Lower lobe of right lung (tissue), 2 donors: ENCODE measurements at regions not wholly inside any gene's neighbourhood (a gene's known extent, or its start where the extent isn't known, plus 50 kb on each side); places are given as distances from the start of the nearest gene placed in this dataset.
"Not testable (repeated sequence)": the region's sequence is repeated elsewhere in the genome, so short reads cannot be mapped to it uniquely, and the experiment has no call there.

Source experiments
- ATAC-seq, 2 donors: fragments of 200-7000 bp; cut with Tn5 transposase; one replicate each; pipeline ENCODE4 v1.9.1; 2020 to 2022; ENCODE audit warnings: mild to moderate bottlenecking in 2 of 2, moderate library complexity in 2 of 2
- DNase-seq: peaks from one replicate; pipeline ENCODE4 v3.0.0-alpha.2; 2020
- H3K27ac ChIP-seq: fragments of 200-600 bp; one replicate; pipeline ENCODE4 v1.8.0; 2022
- H3K27me3 ChIP-seq: fragments of 200-600 bp; one replicate; pipeline ENCODE4 v1.8.0; 2022; ENCODE audit warnings: low read depth
- H3K36me3 ChIP-seq: fragments of 200-600 bp; one replicate; pipeline ENCODE4 v1.8.0; 2022; ENCODE audit warnings: mild to moderate bottlenecking
- H3K4me1 ChIP-seq: fragments of 200-600 bp; one replicate; pipeline ENCODE4 v1.8.0; 2022
- H3K4me3 ChIP-seq: fragments of 200-600 bp; one replicate; pipeline ENCODE4 v1.8.0; 2022; ENCODE audit warnings: mild to moderate bottlenecking
- H3K9me3 ChIP-seq: fragments of 200-600 bp; one replicate; pipeline ENCODE4 v1.8.0; 2022
- CTCF ChIP-seq: fragments of 200-600 bp; IDR thresholded peaks from one replicate; pipeline ENCODE4 v1.8.0; 2022; ENCODE audit warnings: antibody characterized with exemption, mild to moderate bottlenecking
- intact Hi-C: fragments of 100-400 bp; cut with DNase I; formaldehyde crosslinking; loops from one replicate; pipeline ENCODE4 v1.11.0; 2022
- donor health status: DM: no; HTN: yes; CAD: no; lungs with severe emphysema.

- Histone ChIP-seq H3K27ac (no peak overlapping the region), H3K4me1 (no peaks in the 10 kb centered on the region), H3K4me3 (no peak overlapping the region), H3K36me3 (no peaks in the 10 kb centered on the region), H3K27me3 (no peaks in the 10 kb centered on the region), H3K9me3 (no peaks in the 10 kb centered on the region)
- ATAC-seq (no peak), DNase-seq (no peak)
- intact Hi-C loops, result no loop called here
- no peak for TF ChIP-seq CTCF
Observed at GRCh38 chr16:79991969-79992368, 391.4 kb upstream of the MAF start.

- Histone ChIP-seq H3K27me3 (no peaks in the 10 kb centered on the region), H3K9me3 (no peaks in the 10 kb centered on the region), H3K4me1 (no peaks in the 10 kb centered on the region), H3K4me3 (no peak overlapping the region), H3K27ac (no peak overlapping the region), H3K36me3 (no peaks in the 10 kb centered on the region)
- ATAC-seq (no peak), DNase-seq (no peak)
- TF ChIP-seq CTCF, result no peak
- intact Hi-C loops, result no loop called here
Observed at GRCh38 chr16:79988721-79989220, 388.2 kb upstream of the MAF start.

GRCh38 chr16:79988089-79988488, 387.6 kb upstream of the MAF start:
- no peaks in the 10 kb centered on the region for H3K36me3 ChIP-seq
- no peaks in the 10 kb centered on the region for H3K9me3 ChIP-seq
- ATAC-seq (no peak), DNase-seq (no peak)
- intact Hi-C loops, result no loop called here
- no peak for TF ChIP-seq CTCF
- no peaks in the 10 kb centered on the region for H3K27me3 ChIP-seq
- H3K4me1 ChIP-seq, result no peaks in the 10 kb centered on the region
- H3K4me3 ChIP-seq, result no peak overlapping the region
- H3K27ac ChIP-seq, result no peak overlapping the region

GRCh38 chr16:79986352-79986751, 385.8 kb upstream of the MAF start:
- no peak for ATAC-seq

GRCh38 chr16:79985606-79986005, 385.1 kb upstream of the MAF start:
- intact Hi-C loops, result no loop called here
- H3K27me3 ChIP-seq, result no peaks in the 10 kb centered on the region

More at GRCh38 chr16:79986352-79986751, 385.8 kb upstream of the MAF start:
- DNase-seq, result no peak
- H3K36me3 ChIP-seq, result no peaks in the 10 kb centered on the region
- H3K9me3 ChIP-seq, result no peaks in the 10 kb centered on the region
- no peaks in the 10 kb centered on the region for H3K27me3 ChIP-seq
- H3K4me1 ChIP-seq, result no peaks in the 10 kb centered on the region
- no peak for TF ChIP-seq CTCF
- no peak overlapping the region for H3K27ac ChIP-seq
- no peak overlapping the region for H3K4me3 ChIP-seq
- intact Hi-C loops, result no loop called here

GRCh38 chr16:79984149-79984548, 383.6 kb upstream of the MAF start:
- H3K4me1 ChIP-seq, intact Hi-C loops, H3K27me3 ChIP-seq, ATAC-seq, DNase-seq, H3K36me3 ChIP-seq, H3K9me3 ChIP-seq, H3K27ac ChIP-seq, H3K4me3 ChIP-seq: not testable (repeated sequence)

More at GRCh38 chr16:79985606-79986005, 385.1 kb upstream of the MAF start:
- no peak for ATAC-seq
- no peak for DNase-seq
- no peaks in the 10 kb centered on the region for H3K9me3 ChIP-seq
- no peaks in the 10 kb centered on the region for H3K36me3 ChIP-seq
- no peak overlapping the region for H3K27ac ChIP-seq
- no peaks in the 10 kb centered on the region for H3K4me1 ChIP-seq
- no peak for TF ChIP-seq CTCF
- no peak overlapping the region for H3K4me3 ChIP-seq
